ENCODE measurements at regions not wholly inside any gene's neighbourhood (a gene's known extent, or its start where the extent isn't known, plus 50 kb on each side); places are given as distances from the start of the nearest gene placed in this dataset.

DNA sequence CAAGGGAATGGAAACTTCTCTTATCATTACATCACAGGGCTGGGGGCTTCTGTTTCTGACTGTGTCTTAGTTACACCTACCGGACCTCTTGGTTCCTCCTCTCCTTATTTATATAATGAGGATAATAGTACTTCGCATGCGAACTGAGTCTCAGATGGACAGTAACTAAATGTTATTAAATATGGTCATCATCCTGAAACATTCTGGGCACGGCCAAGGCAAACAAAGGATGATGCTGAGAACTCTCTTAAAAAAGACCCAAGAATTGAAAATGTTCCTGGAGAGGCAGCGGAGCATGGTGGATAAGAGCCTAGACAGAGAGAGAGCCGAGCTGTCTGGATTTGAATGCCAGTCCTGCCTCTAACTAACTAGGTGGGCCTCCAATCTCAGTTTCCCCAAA is 119.8 kb upstream of the SASH1 start:
- no peak for DNase-seq (ENCODE audit: low read depth)

DNA sequence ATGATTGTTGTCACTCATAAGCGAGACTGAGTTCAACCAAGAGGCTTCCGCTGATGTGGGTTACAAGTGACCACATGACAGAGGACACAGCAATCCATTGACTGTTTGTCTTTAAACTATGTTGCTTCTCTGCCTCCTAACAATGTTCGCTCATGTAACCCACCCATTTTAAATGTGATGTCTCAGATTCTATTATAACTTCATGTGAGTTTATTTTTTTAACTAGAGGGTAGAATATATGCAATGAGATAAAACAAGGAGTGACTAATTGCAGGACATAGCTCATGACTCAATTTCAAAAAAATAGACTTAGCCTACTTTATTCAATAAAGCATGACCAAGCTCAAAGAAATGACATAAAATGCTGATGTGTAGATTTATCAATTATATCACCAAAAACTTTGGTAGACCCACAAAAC is 119.2 kb upstream of the SASH1 start:
- TF ChIP-seq, protein P1, sequence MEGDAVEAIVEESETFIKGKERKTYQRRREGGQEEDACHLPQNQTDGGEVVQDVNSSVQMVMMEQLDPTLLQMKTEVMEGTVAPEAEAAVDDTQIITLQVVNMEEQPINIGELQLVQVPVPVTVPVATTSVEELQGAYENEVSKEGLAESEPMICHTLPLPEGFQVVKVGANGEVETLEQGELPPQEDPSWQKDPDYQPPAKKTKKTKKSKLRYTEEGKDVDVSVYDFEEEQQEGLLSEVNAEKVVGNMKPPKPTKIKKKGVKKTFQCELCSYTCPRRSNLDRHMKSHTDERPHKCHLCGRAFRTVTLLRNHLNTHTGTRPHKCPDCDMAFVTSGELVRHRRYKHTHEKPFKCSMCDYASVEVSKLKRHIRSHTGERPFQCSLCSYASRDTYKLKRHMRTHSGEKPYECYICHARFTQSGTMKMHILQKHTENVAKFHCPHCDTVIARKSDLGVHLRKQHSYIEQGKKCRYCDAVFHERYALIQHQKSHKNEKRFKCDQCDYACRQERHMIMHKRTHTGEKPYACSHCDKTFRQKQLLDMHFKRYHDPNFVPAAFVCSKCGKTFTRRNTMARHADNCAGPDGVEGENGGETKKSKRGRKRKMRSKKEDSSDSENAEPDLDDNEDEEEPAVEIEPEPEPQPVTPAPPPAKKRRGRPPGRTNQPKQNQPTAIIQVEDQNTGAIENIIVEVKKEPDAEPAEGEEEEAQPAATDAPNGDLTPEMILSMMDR (IDR thresholded peaks at IDR 0.05; ENCODE audit: control insufficient read depth, extremely low read depth, insufficient read depth) = no peak
- H3K4me3 ChIP-seq (ENCODE audit: low read depth, low read length) = no peak overlapping the region
- no peak for DNase-seq (ENCODE audit: low read depth)

More for the DNA sequence above, 119.8 kb upstream of the SASH1 start:
- TF ChIP-seq, protein P1 (IDR thresholded peaks at IDR 0.05; ENCODE audit: control insufficient read depth, extremely low read depth, insufficient read depth) = no peak
- no peak overlapping the region for H3K4me3 ChIP-seq (ENCODE audit: low read depth, low read length)

- TF ChIP-seq, protein P1 (IDR thresholded peaks at IDR 0.05; ENCODE audit: control insufficient read depth, extremely low read depth, insufficient read depth) = no peak
- no peak overlapping the region for H3K4me3 ChIP-seq (ENCODE audit: low read depth, low read length)
- DNase-seq (ENCODE audit: low read depth) = no peak
These were observed 116.8 kb upstream of the SASH1 start for GRCh38 chr6:148225871-148226270.

DNA sequence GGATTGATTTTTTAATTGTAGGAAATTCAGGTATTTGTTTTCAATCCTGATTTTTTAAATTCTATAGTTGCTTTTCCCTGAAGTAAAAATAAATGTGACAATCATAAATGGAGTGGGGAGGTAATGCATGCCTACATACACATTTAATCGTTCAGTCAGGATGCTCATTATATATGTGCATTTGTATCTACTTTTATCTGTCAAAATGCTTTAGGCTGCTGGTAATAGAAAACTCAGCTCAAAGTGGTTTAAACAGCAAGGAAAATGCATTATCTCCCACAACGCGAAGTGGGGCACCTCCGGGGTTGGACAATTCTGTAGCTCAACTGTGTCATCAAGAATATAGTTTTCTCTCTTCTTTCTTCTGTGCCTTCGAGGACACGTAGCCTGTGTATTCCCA is 116.4 kb upstream of the SASH1 start:
- no peak overlapping the region for H3K4me3 ChIP-seq (ENCODE audit: low read depth, low read length)
- TF ChIP-seq, protein P1 (IDR thresholded peaks at IDR 0.05; ENCODE audit: control insufficient read depth, extremely low read depth, insufficient read depth) = no peak
- no peak for DNase-seq (ENCODE audit: low read depth)

DNA sequence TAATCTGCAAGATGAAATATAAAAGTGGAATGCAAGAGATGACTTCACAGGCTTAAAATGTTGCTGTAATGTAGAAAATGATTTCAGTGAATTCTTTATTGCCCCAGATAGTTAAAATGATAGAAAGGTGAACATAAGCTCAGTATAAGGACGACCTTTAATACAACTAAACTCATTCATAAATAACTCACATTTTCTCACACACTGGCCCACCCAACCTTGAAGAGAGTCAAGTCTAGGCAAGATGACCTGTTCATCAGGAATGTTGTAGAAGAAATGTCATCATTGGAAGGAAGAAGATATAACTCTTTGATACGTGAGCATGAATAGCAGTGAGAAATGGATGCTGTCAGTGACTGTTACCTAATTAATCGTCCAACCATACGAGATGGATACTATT is 111.1 kb upstream of the SASH1 start:
- TF ChIP-seq, protein P1 (IDR thresholded peaks at IDR 0.05; ENCODE audit: control insufficient read depth, extremely low read depth, insufficient read depth) = no peak
- no peak for DNase-seq (ENCODE audit: low read depth)
- H3K4me3 ChIP-seq (ENCODE audit: low read depth, low read length) = no peak overlapping the region

DNA sequence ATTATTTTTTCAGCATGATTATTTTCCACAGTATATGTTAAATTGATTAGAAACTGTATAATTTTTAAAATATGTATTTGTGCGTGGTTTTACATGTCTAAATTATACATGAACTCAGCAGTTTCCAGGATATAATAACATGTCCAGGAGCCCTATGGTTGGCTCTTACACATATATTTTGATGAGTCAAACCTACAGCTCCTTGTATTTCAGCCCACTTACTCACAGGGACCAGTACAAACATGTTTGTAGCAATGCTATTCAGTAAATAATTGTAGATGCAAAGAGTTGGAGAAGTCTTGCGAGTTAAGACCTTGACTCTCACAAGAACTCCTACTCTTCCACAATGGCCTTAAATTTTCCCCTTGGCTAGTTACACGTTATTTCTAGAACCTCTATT is 107.2 kb upstream of the SASH1 start:
- no peak for DNase-seq (ENCODE audit: low read depth)
- no peak overlapping the region for H3K4me3 ChIP-seq (ENCODE audit: low read depth, low read length)
- TF ChIP-seq, protein P1 (IDR thresholded peaks at IDR 0.05; ENCODE audit: control insufficient read depth, extremely low read depth, insufficient read depth) = no peak

DNA sequence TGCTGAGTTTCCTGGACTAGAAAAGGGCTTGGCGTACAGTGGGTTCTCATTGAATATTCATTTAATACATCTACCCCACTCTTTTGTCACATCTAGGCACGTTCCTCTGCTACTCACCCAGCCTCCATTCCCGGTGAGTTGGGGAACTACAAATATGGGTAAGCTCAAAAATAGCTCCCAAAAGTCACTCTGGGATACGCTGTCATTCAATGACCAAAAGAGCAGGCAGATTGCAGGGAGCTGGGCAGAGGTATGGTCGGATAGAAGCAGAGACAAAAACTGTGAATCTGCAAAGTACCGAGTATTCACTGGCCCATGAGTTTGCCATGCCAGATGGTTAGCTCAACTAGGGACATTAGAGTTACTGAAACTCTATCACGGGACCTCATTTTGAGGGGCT is 103.9 kb upstream of the SASH1 start:
- no peak overlapping the region for H3K4me3 ChIP-seq (ENCODE audit: low read depth, low read length)
- no peak for DNase-seq (ENCODE audit: low read depth)
- TF ChIP-seq, protein P1 (IDR thresholded peaks at IDR 0.05; ENCODE audit: control insufficient read depth, extremely low read depth, insufficient read depth) = no peak

Measured in LNCaP clone FGC (cell line).